GM18867 (cell line): ENCODE measurements at regions not wholly inside any gene's neighbourhood (a gene's known extent, or its start where the extent isn't known, plus 50 kb on each side); places are given as distances from the start of the nearest gene placed in this dataset.

Experiments
- ATAC-seq: cut with Tn5 transposase; IDR thresholded peaks from one replicate; pipeline ENCODE4 v1.9.1; 2021; ENCODE audit warnings: mild to moderate bottlenecking, moderate library complexity; ENCODE audit not compliant: unreplicated experiment

DNA sequence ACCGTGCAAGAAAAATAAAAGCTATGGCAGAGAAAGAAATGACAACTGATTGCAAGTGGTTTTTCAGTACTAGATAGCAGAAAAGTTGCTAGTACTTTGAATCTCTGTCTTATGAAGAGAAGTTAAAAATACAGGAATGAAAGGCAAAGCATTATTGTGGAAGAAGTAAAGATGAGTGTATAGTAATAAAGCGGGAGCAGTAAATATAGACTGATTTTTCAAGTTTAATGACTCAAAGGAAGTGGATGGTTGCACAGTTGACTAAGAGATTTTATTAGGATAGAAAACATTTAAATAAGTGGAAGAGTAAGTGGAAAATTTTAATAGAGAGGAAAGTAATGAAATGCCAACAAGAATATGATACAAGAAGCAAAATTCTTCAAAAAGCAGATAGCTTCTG lies 1076.1 kb upstream of the CADM2 start:
- no peak for ATAC-seq

DNA sequence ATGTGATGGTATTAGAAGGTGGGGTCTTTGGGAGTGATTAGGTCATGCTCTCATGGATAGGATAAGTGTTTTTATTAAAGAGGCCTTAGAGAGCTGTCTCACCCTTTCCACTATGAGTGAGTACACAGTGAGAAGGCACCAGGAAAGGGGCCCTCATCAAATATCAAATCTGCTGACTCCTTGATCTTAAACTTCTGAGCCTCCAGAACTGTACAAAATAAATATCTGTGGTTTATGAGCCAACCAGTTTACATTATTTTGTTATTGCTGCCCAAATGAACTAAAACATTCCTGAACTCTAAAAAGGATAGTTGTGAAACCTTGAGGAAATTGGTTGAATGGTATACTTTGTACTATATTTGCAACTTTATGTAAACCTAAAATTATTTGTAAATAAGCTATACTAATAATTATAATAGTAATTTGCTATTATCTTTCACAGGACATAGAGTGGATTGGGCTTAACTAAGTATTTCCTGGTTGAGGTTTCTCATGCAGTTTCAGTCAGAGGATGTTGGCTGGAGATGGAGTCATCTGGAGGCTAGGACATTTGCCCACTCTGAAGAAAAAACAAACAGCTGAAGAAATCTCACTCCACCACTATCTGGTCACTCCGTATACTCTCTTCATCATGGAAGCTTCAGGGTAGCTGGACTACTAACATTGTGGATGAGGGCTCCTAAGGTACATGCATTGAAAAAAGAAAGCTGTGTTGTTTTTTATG lies 1068.6 kb upstream of the CADM2 start:
- no peak for ATAC-seq

DNA sequence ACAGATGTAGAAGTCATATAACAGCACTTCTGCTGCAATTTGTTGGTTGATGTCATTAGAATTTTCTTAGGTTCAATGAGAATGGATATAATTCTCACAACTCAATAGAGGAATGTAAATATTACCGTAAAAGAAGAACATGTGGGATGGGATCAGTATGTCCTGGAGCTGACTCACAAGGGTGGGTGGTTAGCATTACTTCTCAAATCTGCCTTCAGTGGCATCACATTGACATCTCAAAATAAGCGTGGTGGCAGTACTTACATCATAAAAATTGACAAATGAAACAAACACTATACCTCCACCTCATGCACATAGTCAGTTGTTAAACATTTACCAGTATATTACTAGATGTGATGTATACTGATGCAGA lies 1068.0 kb upstream of the CADM2 start:
- ATAC-seq = no peak

DNA sequence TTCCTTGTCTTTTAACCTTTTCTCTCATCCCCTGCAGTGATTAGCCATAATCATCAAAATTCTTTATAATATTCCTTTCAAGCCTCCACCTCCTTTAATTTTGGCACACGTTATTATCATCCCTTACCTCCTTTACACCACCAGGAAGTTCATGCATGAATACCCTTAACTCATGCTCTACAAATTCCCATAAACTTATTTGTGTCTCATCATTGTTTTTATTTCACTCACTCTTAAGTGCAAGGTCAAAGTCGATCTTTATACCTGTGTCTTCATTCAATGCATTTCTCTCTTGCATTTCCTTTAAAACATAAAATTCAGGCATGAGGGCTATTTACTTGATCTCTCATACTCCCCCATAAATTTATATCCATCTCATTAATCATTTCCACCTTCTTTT lies 1064.6 kb upstream of the CADM2 start:
- no peak for ATAC-seq

DNA sequence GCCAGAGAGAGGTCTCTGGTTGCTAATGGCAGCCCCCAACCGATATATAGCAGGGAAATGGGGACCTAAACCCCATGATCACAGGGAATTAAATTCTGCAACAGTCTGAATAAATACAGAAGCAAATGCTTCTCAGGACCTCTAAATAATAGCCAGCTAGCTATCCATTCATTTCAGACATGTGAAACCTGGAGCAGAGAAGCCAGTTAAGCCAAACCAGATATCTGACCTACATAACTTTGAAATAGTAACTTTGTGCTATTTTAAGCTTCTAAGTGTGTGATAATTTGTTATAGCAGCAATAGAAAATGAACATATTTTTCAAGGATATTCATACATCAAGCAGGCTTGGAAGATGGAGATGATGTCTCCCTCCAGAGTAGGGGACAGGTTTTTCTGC lies 1062.9 kb upstream of the CADM2 start:
- no peak for ATAC-seq

DNA sequence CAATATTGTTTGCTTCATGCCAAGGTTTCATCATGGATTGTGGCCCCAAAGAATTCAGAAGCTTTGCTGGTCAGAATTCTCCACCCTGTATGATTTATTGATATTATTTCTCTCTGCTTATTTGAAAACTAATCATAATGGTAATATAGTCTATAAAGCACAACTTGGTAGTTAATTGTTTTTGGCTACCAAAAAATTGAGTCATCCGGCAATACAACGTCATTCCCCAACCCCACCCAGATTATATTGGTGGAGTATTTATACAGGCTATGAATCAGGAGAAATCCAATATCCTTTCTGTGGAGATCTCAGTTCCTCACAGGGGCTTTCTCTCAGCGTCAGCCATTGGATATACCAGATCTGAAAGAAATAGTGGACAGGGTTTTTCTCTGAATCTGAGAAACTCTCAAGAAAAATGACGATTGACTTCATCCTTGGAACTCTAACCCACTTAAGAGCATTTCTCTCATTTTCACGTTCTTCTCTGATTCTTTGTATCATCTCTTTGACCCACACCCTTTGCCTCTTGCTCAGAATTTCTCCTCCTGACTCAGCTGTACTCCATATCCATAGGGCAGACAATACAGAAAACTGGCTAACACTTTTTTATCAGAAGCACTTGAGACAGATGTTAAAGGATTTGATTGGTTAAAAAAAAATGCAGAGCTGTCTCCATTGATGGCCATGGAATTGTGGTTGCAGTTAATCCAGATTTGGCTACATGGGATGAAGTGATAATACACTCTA lies 1055.8 kb upstream of the CADM2 start:
- no peak for ATAC-seq

DNA sequence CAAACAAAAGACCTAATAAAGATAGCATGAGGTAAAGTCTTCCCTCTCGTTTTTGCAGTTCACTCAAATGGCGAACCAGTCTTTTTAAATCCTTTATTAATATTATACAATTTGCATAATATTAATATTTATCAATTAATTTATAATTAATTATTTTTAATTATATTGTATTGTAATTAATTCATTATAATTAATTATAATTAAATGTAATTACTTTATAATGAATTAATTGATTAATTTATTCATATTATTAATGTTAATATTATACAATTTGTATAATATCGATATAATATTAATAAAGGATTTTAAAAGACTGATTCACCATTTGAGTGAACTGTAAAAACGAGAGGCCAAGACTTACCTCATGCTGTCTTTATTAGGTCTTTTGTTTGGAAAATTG lies 1045.4 kb upstream of the CADM2 start:
- no peak for ATAC-seq

DNA sequence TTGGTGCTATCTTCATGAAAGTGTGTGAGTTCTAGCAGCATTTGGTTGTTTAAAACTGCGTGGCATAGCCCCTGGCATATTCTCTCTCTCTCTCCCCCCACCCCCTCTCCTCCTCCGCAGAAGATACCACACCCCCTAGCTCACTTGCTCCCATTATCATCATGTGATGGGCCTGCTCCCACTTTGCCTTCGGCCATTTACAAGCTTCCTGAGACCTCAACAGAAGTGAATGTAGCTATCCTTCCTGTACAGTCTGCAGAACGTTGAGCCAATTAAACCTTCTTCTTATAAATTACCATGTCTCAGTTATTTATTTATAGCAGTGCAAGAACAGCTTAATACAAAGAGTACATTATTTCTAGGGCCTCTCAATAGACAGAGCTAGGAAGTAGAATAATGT lies 1032.5 kb upstream of the CADM2 start:
- ATAC-seq = no peak

DNA sequence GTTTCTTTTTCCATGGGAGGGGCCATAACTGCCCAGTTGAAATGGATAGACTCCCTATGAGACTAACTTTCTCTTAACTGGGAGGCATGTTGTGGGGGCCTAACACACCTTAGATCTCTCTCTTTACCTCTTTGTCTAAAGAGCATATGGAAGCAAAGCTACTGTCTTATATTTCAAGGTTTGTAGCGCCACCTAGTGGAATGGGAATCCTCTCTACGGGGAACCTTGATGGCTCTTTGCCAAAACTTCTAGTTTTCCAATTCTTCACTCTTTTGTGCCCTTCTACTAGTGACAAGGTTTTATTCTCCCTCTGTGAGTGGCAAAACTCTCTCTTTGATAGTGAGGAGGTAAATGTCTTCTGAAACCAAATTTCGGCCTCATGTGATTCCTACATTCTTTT lies 1030.4 kb upstream of the CADM2 start:
- ATAC-seq = no peak

DNA sequence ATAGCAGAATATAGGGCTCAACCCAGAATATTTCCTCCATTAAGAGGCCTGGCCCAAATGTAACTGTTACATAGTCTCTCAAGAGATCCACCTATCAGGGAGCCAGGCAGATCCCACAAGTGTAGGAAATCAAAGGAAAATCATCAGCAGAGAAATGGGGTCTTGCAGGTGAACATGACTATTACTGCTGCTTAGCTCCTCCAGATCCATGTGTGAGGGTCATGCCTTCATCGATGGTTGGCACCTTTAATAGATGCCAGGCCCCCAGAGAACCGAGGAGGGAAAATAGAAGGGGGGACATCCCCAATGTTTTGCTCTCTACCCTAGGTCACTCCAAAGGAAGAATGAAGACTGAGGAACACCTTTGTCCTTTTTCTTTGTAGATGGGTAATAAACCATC lies 1029.9 kb upstream of the CADM2 start:
- no peak for ATAC-seq

DNA sequence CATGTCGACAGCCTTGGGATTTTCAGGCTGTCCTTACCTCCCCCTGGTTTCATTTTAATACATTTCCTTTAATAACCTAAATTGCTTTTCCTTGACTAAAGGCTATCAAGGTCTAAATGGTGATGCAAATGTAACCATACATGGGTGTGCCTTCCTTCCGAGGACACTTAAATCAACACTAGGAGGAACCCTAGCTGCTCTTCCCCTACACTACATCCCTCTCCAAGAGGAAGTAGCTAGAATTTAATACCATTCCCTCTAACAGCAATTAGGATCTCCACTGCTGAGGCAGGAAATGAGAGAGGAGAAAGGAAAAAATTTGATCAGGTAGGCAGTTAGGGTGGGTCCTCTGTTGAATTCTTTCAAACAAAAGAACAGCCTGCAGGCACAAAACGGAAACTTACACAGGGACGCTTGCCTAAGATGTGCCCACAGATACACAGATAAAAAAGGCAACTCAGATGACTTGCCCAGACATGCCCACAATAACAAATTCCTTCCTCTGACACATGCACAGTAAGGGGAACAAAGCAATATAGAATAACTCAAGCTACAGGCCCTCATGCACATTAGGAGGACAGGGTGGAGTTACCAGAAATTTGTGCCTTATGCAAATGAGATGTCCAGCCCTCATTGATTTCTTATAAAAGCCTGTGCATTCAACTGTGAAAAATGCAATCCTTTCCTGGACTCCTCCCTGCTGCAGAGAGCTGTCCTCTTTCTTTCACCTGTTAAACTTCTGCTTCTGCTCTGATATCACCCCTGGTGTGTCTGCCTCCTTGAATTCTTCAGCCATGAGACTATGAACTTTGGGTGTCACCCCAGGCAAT lies 1024.4 kb upstream of the CADM2 start:
- peak; percentile 67 for ATAC-seq

DNA sequence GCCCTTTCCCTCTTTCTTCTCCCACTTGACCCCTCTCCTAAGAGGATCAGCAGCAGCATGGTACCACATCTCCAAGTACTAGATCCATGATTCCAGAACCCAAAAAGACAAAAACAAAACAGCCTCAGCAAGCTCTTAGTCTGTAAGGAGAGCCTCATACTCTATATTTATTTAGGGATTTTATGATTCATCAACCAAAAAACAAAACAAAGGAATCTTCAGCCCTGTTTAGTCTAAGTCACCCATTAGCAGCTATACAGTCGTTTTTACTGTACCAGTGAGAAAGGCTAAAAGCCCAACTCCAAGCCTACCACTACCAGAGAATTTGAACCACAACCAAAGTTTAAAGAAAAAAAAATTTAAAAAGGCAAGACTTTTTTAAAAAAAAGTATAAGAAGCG lies 1020.3 kb upstream of the CADM2 start:
- ATAC-seq = no peak

DNA sequence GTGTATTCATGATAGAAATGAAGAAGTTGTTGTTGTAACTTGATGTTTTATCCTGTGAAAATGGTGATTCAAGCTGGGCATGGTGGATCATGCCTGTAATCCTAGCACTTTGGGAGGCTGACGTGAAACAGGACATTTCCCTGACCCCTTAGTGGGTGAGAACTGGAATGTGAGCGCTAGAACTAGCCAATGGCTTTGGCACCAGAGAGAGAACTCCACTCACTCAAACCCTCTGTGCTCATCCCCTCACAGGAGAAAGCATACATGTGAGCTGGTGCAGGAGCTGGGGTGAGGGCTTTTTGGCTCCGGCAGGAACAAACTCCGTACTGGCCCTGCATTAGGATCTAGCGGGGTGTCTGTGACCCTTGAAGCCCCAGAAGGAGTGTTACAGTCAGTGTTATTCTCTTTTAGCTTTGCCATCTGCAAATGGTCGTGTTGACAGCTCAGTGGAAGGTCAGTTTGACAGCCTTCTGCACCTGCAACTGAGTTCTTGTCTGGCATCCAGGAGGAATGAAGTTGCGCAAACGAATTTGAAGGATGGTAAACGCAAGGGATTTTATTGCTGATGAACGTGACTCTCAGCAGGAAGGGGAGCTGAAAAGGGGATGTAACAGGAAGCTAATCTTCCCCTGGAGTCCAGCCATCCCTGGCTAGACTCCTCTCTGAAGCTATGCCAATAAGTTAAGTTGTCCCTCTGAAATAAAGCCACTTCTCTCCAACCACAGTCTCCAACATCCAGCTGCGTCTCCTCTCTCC lies 1016.6 kb upstream of the CADM2 start:
- ATAC-seq = no peak

DNA sequence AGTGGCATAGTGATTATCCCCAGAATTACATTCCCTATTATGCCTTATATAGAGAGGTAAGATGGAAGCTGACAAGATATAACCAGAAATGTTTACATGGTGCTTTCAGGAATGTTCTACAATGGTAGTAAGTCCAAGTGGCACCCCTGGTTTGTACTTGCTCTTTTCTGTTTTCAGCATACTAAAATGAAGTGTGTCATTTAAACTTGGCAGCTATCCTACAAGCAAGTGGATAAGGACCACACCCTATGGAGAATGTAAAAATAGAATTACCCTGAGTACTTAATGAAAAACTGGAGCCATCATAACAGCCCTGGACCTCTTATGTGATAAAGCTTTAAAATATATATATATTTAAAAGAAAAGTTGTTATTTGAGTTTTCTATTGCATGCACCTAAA lies 1012.7 kb upstream of the CADM2 start:
- ATAC-seq = no peak

DNA sequence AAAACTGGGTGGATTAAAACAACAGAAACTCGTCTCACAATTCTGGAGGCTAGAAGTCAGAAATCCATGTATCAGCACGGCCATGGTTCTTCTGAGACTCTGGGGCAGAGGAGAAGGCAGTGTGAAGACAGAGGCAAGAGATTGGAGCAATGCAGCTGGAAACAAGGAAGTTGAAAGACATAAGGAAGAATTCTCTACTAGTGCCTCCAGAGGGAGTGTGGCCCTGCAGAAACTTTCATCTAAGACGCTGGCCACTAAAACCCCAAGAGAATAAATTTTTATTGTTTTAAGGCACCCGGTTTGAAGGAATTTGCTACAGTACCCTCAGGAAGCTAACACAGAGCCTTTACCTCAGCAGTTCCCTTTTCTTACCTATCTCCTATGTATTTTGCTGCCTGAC lies 1012.2 kb upstream of the CADM2 start:
- ATAC-seq = no peak

DNA sequence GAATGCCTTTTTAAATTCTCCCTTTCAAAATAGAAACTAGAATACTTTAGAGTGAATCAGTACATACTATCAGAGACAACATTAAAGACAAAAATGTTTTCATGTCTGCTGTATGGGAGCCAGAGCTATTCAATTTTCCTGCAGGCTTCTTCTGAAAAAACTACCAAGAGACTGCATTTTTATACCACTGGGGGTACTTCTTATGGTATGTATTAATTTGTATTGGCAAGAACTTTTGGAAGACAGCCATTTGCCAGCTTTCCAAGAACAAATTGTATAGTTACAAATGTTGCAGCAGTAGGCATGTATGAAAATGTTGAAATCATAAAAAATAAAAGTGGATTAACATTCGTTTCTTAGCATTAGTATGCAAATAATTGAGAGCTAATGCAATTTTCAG lies 1010.0 kb upstream of the CADM2 start:
- no peak for ATAC-seq

DNA sequence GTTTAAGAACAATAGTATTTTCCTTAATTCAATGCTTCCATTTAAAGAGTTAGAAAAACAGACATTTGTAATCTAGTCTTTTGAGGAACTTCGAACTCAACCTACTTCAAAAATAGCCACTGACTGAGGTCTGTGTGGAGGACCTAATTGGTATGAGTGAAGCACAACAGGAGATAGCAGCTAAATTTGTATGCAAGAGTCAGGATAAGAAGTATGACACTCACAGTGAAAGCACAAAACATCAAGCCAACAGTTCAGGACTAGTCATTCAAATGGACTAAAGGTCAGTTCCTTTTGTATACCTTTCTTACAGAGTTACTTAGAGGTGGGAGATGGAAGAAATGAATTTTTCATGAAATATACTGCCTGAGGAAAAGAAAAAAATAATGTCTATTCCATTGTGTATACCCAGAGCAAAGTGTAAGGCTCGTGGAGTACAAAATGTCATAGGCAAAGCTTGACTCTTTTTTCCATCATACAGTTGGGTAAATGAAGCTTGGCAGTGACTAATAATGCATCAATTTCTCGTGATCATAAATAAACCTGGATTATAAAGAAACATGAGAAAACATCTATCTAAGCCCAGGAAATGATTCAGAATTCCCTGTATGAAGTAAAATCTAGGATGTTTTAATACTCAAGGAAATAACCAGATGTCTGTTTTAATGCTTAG lies 1005.2 kb upstream of the CADM2 start:
- ATAC-seq = no peak

DNA sequence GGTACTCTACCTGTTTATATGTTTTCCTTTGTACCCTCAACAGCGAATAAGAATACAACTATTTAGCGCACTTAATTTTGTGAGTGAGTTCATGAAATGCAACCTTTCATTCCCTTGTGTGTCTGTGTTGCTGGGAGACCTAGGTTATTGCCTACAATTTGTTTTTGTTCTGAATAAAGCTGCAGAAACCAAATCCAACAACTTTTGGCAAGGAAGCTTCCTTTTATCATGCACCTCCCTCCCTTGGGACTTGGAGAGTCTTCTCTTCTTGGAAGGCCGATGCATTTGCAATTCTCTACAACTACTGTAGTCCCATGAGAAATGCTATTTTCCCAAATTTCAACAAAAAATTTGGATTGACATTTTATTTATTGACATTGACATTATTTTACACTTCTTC lies 1002.4 kb upstream of the CADM2 start:
- no peak for ATAC-seq

DNA sequence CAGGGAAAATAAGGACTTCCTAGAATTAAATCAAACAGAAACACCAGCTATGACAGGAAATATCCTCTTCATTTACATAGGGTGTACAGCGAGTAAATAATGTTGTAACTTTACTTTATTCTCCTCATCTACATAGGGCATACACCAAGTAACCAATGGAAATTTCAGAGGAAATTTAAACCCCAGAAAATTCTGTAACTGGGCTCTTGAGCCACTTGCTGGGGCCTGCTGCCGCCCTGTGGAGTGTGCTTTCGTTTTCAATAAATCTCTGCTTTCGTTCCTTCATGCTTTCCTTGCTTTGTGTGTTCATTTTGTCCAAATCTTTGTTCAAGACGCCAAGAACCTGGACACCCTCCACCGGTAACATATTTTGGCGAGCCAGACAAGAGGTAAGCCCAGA lies 990.4 kb upstream of the CADM2 start:
- ATAC-seq = no peak

DNA sequence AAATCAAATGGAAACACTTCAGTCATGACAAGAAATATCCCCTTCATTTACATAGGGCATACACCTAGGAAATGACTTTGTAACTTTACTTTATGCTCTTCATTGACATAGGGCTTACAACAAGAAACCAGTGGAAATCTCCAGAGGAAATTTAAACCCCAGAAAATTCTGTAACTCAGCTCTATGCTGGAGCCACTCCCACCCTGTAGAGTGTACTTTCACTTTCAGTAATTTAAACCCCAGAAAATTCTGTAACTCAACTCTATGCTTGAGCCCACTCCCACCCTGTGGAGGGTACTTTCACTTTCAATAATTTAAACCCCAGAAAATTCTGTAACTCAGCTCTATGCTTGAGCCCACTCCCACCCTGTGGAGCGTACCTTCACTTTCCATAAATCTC lies 987.1 kb upstream of the CADM2 start:
- no peak for ATAC-seq

DNA sequence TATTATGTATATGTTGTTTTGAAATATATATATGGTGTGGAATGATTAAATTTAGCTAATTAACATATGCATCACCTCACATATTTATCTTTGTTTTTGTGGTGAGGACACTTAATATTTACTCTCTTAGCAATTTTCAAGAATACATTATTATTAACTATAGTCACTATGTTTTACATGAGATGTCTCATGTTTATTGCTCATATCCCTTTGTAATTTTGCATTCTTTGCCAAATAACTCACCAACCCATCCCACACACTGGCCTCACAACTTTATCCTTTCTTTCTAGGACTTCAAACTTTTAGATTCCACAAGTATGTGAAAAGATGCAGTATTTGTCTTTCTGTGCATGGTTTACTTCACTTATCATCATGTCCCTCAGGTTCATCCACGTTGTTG lies 950.2 kb upstream of the CADM2 start:
- ATAC-seq = no peak
